ENCODE measurements at regions not wholly inside any gene's neighbourhood (a gene's known extent, or its start where the extent isn't known, plus 50 kb on each side); places are given as distances from the start of the nearest gene placed in this dataset.

DNA sequence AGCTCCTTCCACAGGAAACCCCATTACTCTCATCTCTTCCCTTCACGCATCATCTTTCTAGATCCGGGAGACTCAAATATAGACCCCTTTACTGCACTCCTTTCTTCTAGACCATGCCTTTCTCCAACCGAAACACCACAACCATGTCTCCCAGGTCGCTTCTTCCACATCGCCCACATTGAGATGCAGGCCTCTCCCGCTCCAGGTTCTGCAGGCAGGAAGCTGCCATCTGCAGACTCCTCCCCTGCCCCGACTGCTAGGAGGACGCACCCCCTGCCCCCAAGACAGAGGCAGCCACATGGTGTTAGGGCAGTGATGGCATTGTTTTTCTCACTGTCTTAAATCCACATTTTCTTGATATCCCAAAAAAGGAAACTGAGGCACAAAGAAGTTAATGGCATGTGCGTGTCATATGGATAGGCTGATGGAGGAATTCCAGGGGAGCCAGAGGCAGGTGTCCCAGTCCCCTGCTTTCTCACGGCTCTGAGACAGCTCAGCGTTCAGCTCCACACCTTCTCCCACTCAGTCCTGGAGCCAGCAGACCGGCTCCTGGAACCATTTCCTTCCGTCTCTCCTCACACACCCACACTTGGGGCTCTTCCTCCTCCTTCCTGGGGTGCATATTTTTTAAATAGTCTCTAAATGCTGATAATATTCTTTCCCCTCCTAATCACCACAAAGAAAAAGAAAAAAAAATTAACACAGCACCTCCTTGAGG, 438.4 kb downstream of the EIPR1 start:
- H3K4me3 ChIP-seq (ENCODE audit: severe bottlenecking), result no peak overlapping the region
- TF ChIP-seq, protein P1, sequence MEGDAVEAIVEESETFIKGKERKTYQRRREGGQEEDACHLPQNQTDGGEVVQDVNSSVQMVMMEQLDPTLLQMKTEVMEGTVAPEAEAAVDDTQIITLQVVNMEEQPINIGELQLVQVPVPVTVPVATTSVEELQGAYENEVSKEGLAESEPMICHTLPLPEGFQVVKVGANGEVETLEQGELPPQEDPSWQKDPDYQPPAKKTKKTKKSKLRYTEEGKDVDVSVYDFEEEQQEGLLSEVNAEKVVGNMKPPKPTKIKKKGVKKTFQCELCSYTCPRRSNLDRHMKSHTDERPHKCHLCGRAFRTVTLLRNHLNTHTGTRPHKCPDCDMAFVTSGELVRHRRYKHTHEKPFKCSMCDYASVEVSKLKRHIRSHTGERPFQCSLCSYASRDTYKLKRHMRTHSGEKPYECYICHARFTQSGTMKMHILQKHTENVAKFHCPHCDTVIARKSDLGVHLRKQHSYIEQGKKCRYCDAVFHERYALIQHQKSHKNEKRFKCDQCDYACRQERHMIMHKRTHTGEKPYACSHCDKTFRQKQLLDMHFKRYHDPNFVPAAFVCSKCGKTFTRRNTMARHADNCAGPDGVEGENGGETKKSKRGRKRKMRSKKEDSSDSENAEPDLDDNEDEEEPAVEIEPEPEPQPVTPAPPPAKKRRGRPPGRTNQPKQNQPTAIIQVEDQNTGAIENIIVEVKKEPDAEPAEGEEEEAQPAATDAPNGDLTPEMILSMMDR (IDR thresholded peaks at IDR 0.05; ENCODE audit: poor library complexity, severe bottlenecking), result no peak
- DNase-seq (ENCODE audit: low spot score) (no peak), ATAC-seq (ENCODE audit: low read depth) (no peak)
- no peak overlapping the region for H3K27ac ChIP-seq (ENCODE audit: poor library complexity, severe bottlenecking)
- no peaks in the 10 kb centered on the region for H3K36me3 ChIP-seq (ENCODE audit: low read depth)
- H3K9me3 ChIP-seq (ENCODE audit: severe bottlenecking), result no peaks in the 10 kb centered on the region
- H3K27me3 ChIP-seq (ENCODE audit: insufficient read depth, poor library complexity, severe bottlenecking), result no peaks in the 10 kb centered on the region
- no peaks in the 10 kb centered on the region for H3K4me1 ChIP-seq (ENCODE audit: insufficient read depth, poor library complexity, severe bottlenecking)

DNA sequence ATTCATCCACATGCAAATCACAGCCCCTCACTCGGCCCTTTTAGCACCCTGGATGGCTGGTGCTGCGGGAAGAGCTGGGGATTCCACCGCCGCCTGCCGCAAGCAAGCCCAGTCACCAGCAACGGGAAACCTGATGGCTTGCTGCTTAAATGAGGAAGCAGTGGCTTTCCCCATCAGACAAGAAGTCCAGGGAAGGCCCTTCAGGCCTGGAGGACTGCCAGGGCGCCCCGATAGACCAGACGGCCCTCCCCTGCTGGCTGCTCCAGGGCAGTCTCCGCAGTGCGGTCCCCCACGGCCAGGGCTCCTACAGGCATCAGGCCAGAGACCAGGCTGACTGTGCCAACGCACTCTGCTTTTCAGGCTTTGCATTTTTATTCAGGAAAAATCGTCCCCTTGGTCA, 439.1 kb downstream of the EIPR1 start:
- Histone ChIP-seq H3K36me3 (ENCODE audit: low read depth) (no peaks in the 10 kb centered on the region), H3K27me3 (ENCODE audit: insufficient read depth, poor library complexity, severe bottlenecking) (no peaks in the 10 kb centered on the region), H3K27ac (ENCODE audit: poor library complexity, severe bottlenecking) (no peak overlapping the region), H3K4me1 (ENCODE audit: insufficient read depth, poor library complexity, severe bottlenecking) (no peaks in the 10 kb centered on the region), H3K4me3 (ENCODE audit: severe bottlenecking) (no peak overlapping the region), H3K9me3 (ENCODE audit: severe bottlenecking) (no peaks in the 10 kb centered on the region)
- ATAC-seq (ENCODE audit: low read depth), result no peak
- no peak for DNase-seq (ENCODE audit: low spot score)
- TF ChIP-seq, protein P1 (IDR thresholded peaks at IDR 0.05; ENCODE audit: poor library complexity, severe bottlenecking), result no peak

DNA sequence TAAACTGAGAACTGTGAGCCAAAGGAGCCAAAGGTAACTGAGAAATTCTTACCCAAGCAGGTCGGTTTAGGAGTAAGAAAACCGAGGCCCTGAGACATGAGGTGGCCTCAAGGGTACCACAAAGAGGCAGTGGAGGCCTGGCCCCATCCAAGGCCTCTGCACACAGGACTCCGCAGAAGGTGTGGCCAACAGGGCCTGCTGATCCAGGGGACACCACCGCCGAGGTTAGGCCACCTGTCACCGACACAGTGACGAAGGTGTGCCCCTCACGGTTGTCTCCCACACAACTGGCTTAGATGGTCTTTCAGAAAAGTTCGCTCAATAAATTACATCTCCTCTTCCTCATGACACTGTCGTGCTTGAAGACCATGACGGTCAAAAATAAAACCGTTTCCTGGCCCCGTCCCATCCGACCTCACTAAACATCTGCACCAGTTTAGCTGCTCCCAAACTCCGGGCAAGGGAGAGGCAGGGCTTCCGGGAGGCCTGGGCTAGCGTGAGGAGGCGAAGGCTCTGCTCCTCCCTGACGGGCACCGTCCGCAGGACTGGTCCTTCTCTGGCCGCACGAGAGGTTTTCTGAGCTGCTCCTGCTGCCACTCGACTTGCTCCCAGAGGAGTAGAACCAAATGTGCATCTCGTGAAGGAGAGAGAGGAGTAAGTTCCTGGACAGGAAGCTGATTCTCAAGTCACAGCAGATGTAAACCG, 442.0 kb downstream of the EIPR1 start:
- TF ChIP-seq, protein P1 (IDR thresholded peaks at IDR 0.05; ENCODE audit: poor library complexity, severe bottlenecking), result no peak
- DNase-seq (ENCODE audit: low spot score) (no peak), ATAC-seq (ENCODE audit: low read depth) (no peak)
- Histone ChIP-seq H3K27me3 (ENCODE audit: insufficient read depth, poor library complexity, severe bottlenecking) (no peaks in the 10 kb centered on the region), H3K4me3 (ENCODE audit: severe bottlenecking) (no peak overlapping the region), H3K9me3 (ENCODE audit: severe bottlenecking) (no peaks in the 10 kb centered on the region), H3K4me1 (ENCODE audit: insufficient read depth, poor library complexity, severe bottlenecking) (no peaks in the 10 kb centered on the region), H3K27ac (ENCODE audit: poor library complexity, severe bottlenecking) (no peak overlapping the region), H3K36me3 (ENCODE audit: low read depth) (no peaks in the 10 kb centered on the region)

DNA sequence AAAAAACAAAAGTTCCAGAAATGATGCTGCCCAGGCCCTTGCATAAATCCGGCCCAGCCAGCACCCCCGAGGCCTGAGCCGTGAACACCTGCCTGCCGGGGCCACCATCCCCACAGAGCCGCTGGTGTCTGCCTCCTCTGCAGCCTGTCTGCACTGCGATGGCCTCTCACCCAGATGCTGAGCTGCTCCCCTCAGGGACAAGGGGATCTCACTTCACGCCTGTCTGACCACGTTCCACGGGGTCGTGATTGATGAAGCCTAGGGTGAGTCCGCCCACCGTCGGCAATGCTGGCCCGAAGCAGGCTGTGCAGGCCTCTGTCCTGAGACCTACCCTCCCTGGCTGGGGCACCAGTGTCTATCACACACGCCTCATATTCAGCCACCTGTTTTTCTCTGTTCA, 444.2 kb downstream of the EIPR1 start:
- H3K4me3 ChIP-seq (ENCODE audit: severe bottlenecking), result no peak overlapping the region
- no peaks in the 10 kb centered on the region for H3K9me3 ChIP-seq (ENCODE audit: severe bottlenecking)
- TF ChIP-seq, protein P1 (IDR thresholded peaks at IDR 0.05; ENCODE audit: poor library complexity, severe bottlenecking), result no peak
- ATAC-seq (ENCODE audit: low read depth) (no peak), DNase-seq (ENCODE audit: low spot score) (no peak)
- no peaks in the 10 kb centered on the region for H3K27me3 ChIP-seq (ENCODE audit: insufficient read depth, poor library complexity, severe bottlenecking)
- H3K4me1 ChIP-seq (ENCODE audit: insufficient read depth, poor library complexity, severe bottlenecking), result no peaks in the 10 kb centered on the region
- no peaks in the 10 kb centered on the region for H3K36me3 ChIP-seq (ENCODE audit: low read depth)
- H3K27ac ChIP-seq (ENCODE audit: poor library complexity, severe bottlenecking), result no peak overlapping the region

Data from RWPE2 (cell line).